Stimulated activated naive CD8-positive, alpha-beta T cell treated with anti-CD3 and anti-CD28 coated beads, Interleukin-15, Interleukin-2, amounts not matched to agents 100 U/mL and 50 U/mL, for 24 hours (primary cell): ENCODE measurements at regions not wholly inside any gene's neighbourhood (a gene's known extent, or its start where the extent isn't known, plus 50 kb on each side); places are given as distances from the start of the nearest gene placed in this dataset.

Experiments used
- ATAC-seq: fragments of 150-1000 bp; cut with Tn5 transposase; one replicate; pipeline ENCODE4 v1.10.0; 2021
- DNase-seq: peaks from one replicate; pipeline ENCODE4 v3.0.0; 2021

DNA sequence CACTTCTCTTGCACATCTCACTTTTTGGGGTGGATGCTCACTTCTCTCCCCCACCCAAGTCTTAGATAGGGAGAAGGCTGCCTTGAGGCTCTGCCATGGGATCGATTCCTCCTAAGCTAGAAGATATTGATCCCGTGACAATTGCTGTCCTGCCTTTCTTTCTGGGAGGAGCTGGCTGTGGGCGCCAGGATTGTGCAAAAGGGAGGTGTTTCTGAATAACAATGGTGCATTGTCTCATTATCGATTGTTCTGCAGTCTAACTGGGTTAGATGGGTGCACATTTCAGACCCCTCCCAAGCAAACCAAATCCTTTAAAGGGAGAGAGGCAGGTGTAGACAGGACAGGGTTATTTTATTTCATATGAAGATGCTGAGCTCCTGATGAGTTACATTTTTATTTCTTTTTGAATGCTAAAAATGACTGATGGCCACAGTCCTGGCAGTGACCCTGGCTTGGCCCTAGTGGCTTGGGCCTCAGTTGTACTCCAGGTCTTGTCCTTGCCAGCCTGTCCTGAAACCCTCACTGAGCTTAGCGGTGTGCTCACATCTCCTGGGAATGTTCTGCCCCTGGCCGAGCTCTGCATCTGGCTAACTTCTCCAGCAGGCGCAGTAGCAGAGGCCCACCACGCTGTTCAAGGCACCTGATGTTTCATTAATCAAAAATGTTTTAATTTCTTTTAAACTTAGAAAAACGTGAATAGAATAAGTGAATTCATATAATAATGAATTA is 99.0 kb upstream of the KAZN start:
- ATAC-seq = no peak
- DNase-seq = no peak

GRCh38 chr1:14500041-14500440 is 98.4 kb upstream of the KAZN start:
- no peak for DNase-seq
- no peak for ATAC-seq

DNA sequence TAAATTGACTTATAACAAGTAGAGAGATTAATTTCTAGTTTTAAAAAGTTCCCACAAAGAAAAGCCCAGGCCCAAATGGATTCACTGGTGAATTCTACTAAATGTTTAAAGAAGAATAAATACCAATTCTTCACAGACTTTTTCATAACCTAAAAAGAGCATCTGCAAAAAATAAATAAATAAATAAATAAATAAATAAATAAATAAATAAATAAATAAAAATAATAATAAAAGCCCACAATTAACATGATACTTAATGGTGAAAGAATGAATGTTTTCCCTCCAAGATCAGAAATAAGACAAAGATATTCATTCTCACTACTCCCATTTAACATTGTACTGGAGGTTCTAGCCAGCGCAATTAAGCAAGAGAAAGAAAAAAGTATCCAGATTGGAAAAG is 97.6 kb upstream of the KAZN start:
- DNase-seq (no peak), ATAC-seq (no peak)

- no peak for DNase-seq
- ATAC-seq = no peak
These were observed 94.0 kb upstream of the KAZN start for GRCh38 chr1:14504517-14504916.

- ATAC-seq (no peak), DNase-seq (no peak)
These were observed 91.8 kb upstream of the KAZN start for GRCh38 chr1:14506471-14507255.

DNA sequence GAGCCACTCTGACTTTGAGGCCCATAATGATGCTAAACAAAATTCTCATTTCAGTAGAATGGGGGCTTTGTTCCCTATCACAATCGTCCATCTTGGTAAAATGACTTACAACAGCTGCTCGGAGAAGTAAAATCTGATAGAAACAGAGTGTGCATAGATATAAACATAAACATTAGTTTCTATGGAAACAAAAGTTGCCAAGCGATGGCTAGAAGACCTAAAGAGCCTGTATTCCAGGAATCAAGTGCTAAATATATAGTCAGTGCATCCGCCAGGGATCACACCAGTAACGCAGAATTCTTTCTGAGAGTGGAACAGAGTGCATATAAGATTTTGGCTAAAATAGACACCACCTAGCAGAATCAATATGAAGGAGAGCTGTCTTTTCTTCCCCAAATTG is 91.2 kb upstream of the KAZN start:
- DNase-seq = no peak
- ATAC-seq = no peak

GRCh38 chr1:14508613-14509012 is 89.9 kb upstream of the KAZN start:
- no peak for DNase-seq
- no peak for ATAC-seq

DNA sequence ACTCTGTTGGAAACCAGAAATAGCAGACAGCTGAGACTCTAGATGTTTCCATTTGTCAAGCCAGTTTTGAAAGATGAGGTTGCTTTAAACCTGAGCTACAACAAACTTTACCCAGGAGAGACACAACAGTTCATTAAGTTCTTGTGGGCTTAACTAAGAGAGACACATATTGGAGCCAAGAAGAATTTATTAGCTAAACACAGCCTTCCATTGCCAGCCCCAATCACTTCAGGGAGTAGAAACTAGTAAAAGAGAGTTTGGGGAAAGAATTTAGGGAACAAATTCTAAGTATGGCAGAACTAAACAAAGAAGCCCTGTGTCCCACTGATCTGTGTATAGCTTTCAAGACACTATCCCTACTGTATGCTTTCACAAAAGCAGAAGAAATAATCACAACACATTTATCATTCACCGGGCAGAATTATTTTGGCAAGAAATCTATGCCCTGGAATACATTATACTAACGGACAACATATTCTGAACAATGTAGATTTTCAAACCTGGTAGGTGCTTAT is 87.3 kb upstream of the KAZN start:
- DNase-seq = no peak
- ATAC-seq = no peak

DNA sequence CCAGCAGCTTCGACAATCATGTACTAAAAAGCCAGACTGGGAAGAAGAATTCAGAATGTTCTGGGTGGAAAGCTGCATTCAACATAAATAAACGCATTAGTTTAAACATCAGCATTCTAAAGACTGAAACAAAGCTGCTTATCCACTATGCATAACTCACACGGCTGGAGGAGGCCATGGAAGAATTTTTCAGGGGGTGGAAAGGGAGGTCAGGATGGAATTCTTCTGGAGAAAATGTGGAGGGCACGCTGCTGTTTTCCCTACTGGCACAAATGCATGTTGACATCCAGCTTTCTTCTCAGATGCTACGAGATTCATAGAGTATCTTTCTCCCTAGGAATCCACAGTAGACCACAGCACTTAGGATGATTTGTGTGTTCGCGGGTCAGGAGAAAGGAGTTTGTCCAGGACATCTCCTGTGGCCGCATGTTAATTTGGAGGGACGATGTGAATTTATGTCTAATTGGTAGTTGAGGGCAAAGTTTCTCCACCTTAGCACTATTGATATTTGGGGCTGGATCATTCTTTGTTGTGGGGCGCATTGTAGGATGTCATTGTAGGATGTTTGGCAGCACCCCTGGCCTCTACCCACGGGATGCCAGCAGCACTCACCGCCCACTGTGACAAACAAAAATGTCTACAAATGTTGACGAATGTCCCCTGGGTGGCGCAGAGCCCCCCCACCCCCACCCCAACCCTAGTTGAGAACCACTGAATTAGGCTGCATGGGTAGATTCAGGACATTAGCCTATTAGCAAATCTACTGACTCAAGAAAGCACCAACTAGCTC is 86.5 kb upstream of the KAZN start:
- ATAC-seq (no peak), DNase-seq (no peak)

- no peak for ATAC-seq
- DNase-seq = no peak
These were observed 85.4 kb upstream of the KAZN start for GRCh38 chr1:14513111-14513510.

DNA sequence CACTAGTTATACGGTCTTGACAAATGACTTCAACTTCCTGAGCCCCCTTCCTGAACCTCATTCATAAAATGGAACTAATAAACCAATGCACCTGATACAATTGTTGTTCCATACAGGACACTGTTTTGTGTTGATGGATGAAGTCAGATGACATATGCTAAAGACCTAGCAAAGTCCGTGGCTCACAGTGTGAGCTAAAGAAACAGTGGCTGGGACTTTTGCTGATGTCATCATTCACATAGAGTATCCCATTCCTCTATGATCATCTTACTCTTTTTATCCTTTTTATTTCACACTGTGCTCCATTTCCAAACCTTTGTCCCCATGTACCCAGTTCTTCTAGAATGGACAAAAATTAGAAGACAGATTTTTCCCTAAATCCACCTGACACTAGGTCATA is 83.7 kb upstream of the KAZN start:
- no peak for ATAC-seq
- DNase-seq = no peak

DNA sequence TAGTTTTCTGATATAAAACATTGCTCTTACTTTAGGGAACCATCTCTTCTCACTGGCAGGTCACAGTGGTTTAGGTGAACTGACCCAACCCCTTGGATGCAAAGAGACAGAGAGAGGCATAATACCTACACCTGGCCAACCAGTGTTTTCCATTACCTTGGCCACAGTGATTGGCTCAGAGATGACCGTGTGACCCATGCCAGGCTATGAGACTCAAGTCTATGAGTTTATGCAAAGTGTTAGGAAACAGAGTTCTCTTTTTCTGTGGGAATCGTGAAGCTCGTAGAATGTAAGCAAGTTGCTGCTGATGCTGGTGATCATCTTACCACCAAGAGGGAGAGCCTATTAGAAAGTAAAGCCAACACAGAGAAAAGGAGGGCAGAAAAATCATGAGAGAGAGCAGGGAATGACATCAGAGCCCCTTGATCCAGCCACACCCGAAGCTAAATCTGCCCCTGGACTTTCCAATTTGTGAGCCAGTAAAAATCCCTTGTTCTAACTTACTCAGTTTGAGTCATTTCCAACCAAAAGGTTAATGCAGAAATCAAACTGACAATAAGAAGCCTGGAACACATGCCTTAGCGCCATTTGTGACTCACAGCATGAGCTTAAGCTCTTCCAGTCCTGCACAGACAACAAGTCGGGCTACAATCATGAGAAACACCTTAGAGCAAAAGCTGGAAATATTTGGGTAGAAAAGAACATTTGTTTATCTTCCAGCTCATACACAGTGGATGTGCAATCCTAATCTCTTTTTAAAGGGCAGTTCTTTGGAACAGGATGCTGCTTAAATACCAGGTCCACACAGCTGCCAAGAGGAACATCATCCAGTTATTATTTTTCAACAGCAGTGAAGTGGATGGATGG is 81.3 kb upstream of the KAZN start:
- ATAC-seq (peak; percentile 34), DNase-seq (no peak)

GRCh38 chr1:14517841-14518180 is 80.7 kb upstream of the KAZN start:
- ATAC-seq = no peak
- DNase-seq = no peak

- ATAC-seq = no peak
These were observed 78.5 kb upstream of the KAZN start for GRCh38 chr1:14519976-14520375.

DNA sequence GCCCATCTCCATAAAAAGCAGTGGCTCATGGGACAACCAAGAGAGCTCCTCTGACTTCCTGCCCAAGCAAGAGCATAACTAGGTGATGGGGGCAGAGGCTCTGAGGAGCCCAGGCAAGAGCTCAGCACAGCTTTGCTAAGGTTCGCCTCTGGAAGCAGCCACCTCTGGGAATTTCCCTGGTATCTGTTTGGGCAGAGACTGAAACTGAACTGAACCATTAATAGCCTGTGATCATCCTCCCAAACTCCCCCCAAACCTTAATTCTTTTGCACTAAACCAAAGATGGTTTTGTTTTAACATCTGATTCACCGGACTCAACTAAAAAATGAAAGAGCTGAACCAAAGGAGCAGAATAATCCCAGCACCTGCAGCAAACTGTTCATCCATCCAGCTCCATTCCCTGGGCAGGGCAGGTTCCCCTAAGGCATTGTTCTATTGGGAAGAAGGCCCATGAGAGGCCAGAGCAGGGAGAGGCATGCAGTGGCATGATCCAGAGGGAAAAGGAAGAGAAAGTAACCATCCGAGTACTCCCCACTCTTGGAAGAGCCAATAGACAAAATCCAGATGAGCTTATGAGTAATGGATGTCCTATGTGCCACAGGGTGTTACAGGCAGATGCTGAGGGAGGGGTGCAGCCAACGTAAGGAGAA is 77.8 kb upstream of the KAZN start:
- no peak for ATAC-seq
- no peak for DNase-seq

More at GRCh38 chr1:14519976-14520375, 78.5 kb upstream of the KAZN start:
- DNase-seq = no peak

GRCh38 chr1:14521622-14522021 is 76.9 kb upstream of the KAZN start:
- no peak for ATAC-seq
- no peak for DNase-seq

DNA sequence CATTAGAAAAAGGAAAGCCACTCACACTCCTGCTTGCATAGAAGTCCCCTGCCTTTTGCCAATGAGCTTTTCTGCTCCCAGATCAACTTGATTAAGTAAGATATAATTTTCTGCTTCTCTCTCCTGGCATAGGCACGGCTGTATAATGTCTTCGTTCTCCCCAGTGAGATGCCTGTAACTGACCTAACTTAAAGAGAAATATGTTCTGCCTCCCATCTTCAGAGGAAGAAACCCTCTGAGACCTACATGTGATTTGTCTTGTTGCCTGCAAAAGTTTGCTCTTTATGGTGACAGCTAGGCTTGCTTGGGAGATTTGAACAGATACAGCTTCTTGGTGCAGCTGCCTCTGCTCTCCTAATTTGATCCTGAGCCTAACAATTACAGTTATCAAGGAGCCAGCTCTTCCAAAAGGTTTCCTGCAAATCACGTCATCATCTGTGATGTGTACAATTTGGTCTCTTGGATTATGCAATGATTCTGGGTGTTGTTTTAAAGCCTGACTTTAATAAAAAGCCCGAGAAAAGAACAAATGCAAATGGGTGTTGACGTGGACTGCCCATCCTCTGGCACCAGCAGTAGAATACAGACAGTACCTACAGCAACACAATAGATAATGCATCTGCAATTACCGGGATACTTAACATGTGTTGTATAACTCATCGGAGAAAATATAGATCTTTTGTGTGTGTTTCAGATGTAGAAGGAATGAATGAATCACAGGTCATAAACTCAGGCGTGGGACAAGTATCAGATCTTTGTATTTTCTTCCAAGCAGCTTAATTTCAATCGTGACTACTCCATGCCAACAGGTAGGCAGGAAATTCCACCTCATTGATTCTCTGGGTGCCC is 76.2 kb upstream of the KAZN start:
- DNase-seq = no peak
- ATAC-seq = no peak

DNA sequence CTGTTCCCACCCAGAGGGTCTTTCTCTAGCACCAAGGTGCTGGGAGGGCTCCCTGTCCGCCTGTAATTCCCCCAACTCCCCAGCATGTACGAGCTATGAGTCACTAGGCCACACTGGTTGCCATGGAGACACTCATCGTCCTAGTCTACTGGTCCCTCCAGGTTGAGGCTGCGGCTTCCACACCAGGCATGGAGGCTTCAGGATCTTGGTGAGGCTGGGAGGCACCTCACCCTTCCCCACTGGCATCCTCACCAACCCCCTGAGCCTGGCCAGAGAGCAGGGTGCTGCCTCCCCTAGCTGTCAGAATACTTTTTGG is 75.6 kb upstream of the KAZN start:
- no peak for ATAC-seq
- peak; percentile 5 for DNase-seq

DNA sequence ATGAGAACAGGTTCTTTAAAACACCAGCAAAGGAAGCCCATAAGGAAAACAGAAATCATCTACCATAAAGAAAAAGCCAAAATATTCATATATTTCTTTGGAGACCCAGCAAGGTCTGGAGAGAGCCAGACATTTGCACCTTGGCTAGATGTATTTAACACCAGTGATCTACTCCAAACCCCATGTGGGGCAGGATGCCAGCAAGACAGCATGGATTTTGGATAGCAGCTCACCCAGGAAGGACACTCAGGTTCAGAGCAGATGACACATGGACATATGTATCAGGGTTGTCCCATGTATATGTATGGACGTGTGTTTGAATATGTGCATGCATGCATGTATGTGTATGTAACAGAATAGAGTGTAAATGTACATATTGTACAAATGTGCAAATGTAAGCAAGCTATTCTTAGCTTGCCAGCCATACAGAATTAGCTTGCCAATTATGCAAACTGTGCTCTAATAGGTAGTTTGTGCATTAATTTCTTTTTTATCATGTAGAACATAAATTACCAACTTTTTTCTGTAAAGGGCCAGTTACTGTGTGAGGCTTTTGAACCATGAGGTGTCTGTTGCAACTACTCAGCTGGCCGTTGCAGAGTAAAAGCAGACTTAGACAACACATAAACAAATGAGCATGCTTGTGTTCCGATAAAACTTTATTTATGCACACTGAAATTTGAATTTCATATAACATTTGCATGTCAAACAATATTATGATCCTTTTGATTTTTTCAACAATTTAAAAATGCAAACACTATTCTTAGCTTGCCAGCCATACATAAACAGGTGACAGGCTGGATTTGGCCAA is 73.5 kb upstream of the KAZN start:
- DNase-seq = no peak

DNA sequence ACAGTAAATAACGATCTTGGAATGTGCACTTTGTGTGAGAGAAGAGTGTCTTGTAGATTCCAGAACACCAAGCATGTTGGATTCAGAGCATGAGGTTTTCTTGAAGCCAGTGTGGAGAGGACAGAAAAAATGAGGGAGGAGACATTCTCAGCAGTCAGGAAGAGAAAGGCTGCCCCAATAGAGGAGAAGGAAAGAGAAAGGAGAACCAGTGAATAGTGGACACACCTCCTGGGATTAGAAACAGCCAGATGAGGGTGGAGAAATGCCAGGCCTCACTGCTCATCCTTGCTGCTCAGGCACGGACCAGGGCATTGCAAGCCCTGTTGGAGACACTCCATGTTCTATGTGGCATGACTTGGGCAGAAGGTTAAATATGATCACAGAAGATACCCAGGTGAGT is 69.0 kb upstream of the KAZN start:
- ATAC-seq (no peak), DNase-seq (no peak)

More for the DNA sequence above, 73.5 kb upstream of the KAZN start:
- ATAC-seq = no peak
